Trophoblast cell (in vitro differentiated cells and primary cell): ENCODE measurements at regions not wholly inside any gene's neighbourhood (a gene's known extent, or its start where the extent isn't known, plus 50 kb on each side); places are given as distances from the start of the nearest gene placed in this dataset.

ENCODE experiments used
- DNase-seq, 2 donors: peaks; one replicate each; pipeline ENCODE4 v3.0.0-alpha.2; 2016
- H2AFZ ChIP-seq: 2 replicates; pipeline ENCODE4 v1.6.1; 2013; ENCODE audit warnings: low read length, moderate library complexity, mild to moderate bottlenecking; ENCODE audit not compliant: insufficient read depth, poor library complexity
- H2AK5ac ChIP-seq: 2 replicates; pipeline ENCODE4 v1.6.1; 2013; ENCODE audit warnings: mild to moderate bottlenecking, low read length
- H2BK120ac ChIP-seq: 2 replicates; pipeline ENCODE4 v1.6.1; 2013; ENCODE audit warnings: low read length, mild to moderate bottlenecking, moderate library complexity; ENCODE audit not compliant: insufficient read depth, poor library complexity
- H2BK12ac ChIP-seq: 2 replicates; pipeline ENCODE4 v1.6.1; 2013; ENCODE audit warnings: mild to moderate bottlenecking, low read length, moderate library complexity
- H2BK5ac ChIP-seq: 2 replicates; pipeline ENCODE4 v1.6.1; 2013; ENCODE audit warnings: low read length, low read depth, moderate library complexity, mild to moderate bottlenecking; ENCODE audit not compliant: poor library complexity
- H3K14ac ChIP-seq: 2 replicates; pipeline ENCODE4 v1.6.1; 2013; ENCODE audit warnings: mild to moderate bottlenecking, low read length
- H3K18ac ChIP-seq: 2 replicates; pipeline ENCODE4 v1.6.1; 2013; ENCODE audit warnings: mild to moderate bottlenecking, low read length
- H3K23ac ChIP-seq: 2 replicates; pipeline ENCODE4 v1.6.1; 2013; ENCODE audit warnings: low read length
- H3K27ac ChIP-seq: 2 replicates; pipeline ENCODE4 v1.5.1; 2013; ENCODE audit warnings: low read depth, mild to moderate bottlenecking, inconsistent platforms, low read length, moderate library complexity
- H3K27me3 ChIP-seq: 2 replicates; pipeline ENCODE4 v1.6.1; 2013; ENCODE audit warnings: inconsistent platforms, mild to moderate bottlenecking, low read length, moderate library complexity; ENCODE audit not compliant: insufficient read depth
- H3K36me3 ChIP-seq, 2 experiments: 1 replicate in 1 of 2; 2 replicates in 1 of 2; pipeline ENCODE4 v1.6.1; 2013; ENCODE audit warnings: low read length in 2 of 2, mild to moderate bottlenecking in 2 of 2, moderate library complexity in 1 of 2; ENCODE audit not compliant: insufficient read depth in 2 of 2, control insufficient read depth in 1 of 2
- H3K4ac ChIP-seq: 2 replicates; pipeline ENCODE4 v1.6.1; 2013; ENCODE audit warnings: low read depth, mild to moderate bottlenecking, low read length, moderate library complexity
- H3K4me1 ChIP-seq, 2 experiments: 1 replicate in 1 of 2; 2 replicates in 1 of 2; pipeline ENCODE4 v1.6.1; 2013; ENCODE audit warnings: low read length in 2 of 2, mild to moderate bottlenecking in 2 of 2, moderate library complexity in 1 of 2; ENCODE audit not compliant: insufficient read depth in 2 of 2, control insufficient read depth in 1 of 2
- H3K4me2 ChIP-seq: 2 replicates; pipeline ENCODE4 v1.6.1; 2013; ENCODE audit warnings: inconsistent platforms, mild to moderate bottlenecking, low read length, moderate library complexity
- H3K4me3 ChIP-seq: 2 replicates; pipeline ENCODE4 v1.5.1; 2013; ENCODE audit warnings: mild to moderate bottlenecking, low read depth, low read length, inconsistent platforms
- H3K79me1 ChIP-seq: one replicate; pipeline ENCODE4 v1.6.1; 2013; ENCODE audit warnings: low read length
- H3K79me2 ChIP-seq: 2 replicates; pipeline ENCODE4 v1.6.1; 2013; ENCODE audit warnings: low read length, mild to moderate bottlenecking; ENCODE audit not compliant: control insufficient read depth, insufficient read depth, poor library complexity
- H3K9ac ChIP-seq: 2 replicates; pipeline ENCODE4 v1.6.1; 2013; ENCODE audit warnings: mild to moderate bottlenecking, low read length
- H3K9me3 ChIP-seq: 2 replicates; pipeline ENCODE4 v1.6.1; 2013; ENCODE audit warnings: low read depth, mild to moderate bottlenecking, control low read depth, inconsistent platforms, low read length; ENCODE audit not compliant: insufficient read depth
- H4K12ac ChIP-seq: 2 replicates; pipeline ENCODE4 v1.6.1; 2013; ENCODE audit warnings: low read depth, mild to moderate bottlenecking, low read length, moderate library complexity
- H4K8ac ChIP-seq: 2 replicates; pipeline ENCODE4 v1.6.1; 2013; ENCODE audit warnings: low read depth, mild to moderate bottlenecking, low read length, moderate library complexity
- H4K91ac ChIP-seq: one replicate; pipeline ENCODE4 v1.6.1; 2013; ENCODE audit warnings: low read depth, mild to moderate bottlenecking, low read length, moderate library complexity
- WGBS: extraction: QIAGEN DNeasy Blood & Tissue Kit; methylation state at CpG from one replicate; pipeline ENCODE4 v1.1.7; 2013; ENCODE audit warnings: missing lambda C conversion rate; ENCODE audit not compliant: insufficient read length, insufficient coverage; ENCODE audit errors: extremely low coverage; 5-methylcytosine and 5-hydroxymethylcytosine counted together

DNA sequence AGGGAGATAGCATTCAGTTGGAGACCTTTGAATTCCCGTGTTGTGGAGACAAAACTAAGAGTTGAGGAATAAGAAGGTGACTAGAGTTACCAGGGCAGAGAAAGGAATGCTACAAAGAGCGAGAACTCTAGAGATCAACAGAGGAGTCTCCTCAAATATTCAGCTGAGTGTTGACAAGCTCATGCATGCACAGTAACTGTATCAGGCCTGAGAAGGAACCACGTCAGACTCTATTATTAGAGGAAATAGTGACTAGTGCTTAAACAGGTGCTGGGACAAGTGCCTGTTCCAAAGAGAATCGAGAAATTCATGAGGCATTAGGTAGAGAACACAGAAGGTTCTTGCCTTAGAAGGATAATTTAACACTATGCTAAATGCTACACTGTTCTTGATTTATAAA is 333.8 kb upstream of the CHORDC1 start:
- Histone ChIP-seq H3K23ac (no peak overlapping the region), H2AK5ac (no peak overlapping the region), H3K79me2 (no peaks in the 10 kb centered on the region), H3K79me1 (no peaks in the 10 kb centered on the region), H3K4me1 (no peaks in the 10 kb centered on the region), H3K27me3 (no peaks in the 10 kb centered on the region), H3K9me3 (no peaks in the 10 kb centered on the region), H2AFZ (no peak overlapping the region), H3K27ac (no peak overlapping the region), H3K14ac (no peak overlapping the region), H3K9ac (no peak overlapping the region), H4K91ac (no peak overlapping the region), H3K36me3 (no peaks in the 10 kb centered on the region), H4K12ac (no peak overlapping the region), H3K4me2 (no peak overlapping the region), H4K8ac (no peak overlapping the region), H3K18ac (no peak overlapping the region), H2BK12ac (no peak overlapping the region), H2BK120ac (no peak overlapping the region), H3K4ac (no peak overlapping the region), H2BK5ac (no peak overlapping the region), H3K4me3 (no peak overlapping the region)
- no CpG with 5 or more reads among the region's 4 CpGs for WGBS
- DNase-seq: no peak

- H3K27me3 ChIP-seq: no peaks in the 10 kb centered on the region
- H3K4me2 ChIP-seq: no peak overlapping the region
- no peak overlapping the region for H3K4me3 ChIP-seq
- no peak overlapping the region for H4K12ac ChIP-seq
- H3K14ac ChIP-seq: no peak overlapping the region
- H2BK12ac ChIP-seq: no peak overlapping the region
- H3K79me1 ChIP-seq: no peaks in the 10 kb centered on the region
- no peak overlapping the region for H2AFZ ChIP-seq
- no peak overlapping the region for H3K18ac ChIP-seq
- no peak overlapping the region for H4K91ac ChIP-seq
- no peaks in the 10 kb centered on the region for H3K79me2 ChIP-seq
- H2BK5ac ChIP-seq: no peak overlapping the region
- no peaks in the 10 kb centered on the region for H3K4me1 ChIP-seq
- no peak overlapping the region for H3K23ac ChIP-seq
- no peak overlapping the region for H4K8ac ChIP-seq
- no CpG with 5 or more reads among the region's 1 CpG for WGBS
- H2BK120ac ChIP-seq: no peak overlapping the region
- H3K9ac ChIP-seq: no peak overlapping the region
- DNase-seq: no peak
- no peak overlapping the region for H2AK5ac ChIP-seq
- H3K4ac ChIP-seq: no peak overlapping the region
- H3K9me3 ChIP-seq: no peaks in the 10 kb centered on the region
- H3K27ac ChIP-seq: no peak overlapping the region
- no peaks in the 10 kb centered on the region for H3K36me3 ChIP-seq
Measured at GRCh38 chr11:90556026-90556425, 333.2 kb upstream of the CHORDC1 start.

DNA sequence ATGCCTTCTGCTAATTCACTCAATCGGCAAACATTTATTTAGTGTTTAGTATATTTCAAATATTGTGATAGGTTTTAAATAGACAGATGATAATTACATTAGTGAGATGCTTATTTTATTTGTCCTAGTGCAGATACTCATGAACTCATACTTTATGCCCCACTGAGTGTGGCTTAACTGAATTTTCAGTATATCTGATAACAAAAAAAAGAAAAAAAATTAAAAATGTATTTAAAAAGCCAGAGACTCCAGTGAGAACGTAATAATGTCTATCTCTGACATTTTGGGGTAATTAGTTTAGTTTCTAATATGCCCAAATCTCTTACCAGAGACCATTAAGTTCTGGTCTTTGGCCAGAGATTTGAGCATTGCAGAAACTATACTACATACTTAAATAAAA is 332.6 kb upstream of the CHORDC1 start:
- Histone ChIP-seq H2BK12ac (no peak overlapping the region), H3K9ac (no peak overlapping the region), H3K18ac (no peak overlapping the region), H2BK5ac (no peak overlapping the region), H3K4ac (no peak overlapping the region), H3K36me3 (no peaks in the 10 kb centered on the region), H3K14ac (no peak overlapping the region), H3K79me1 (no peaks in the 10 kb centered on the region), H2BK120ac (no peak overlapping the region), H2AFZ (no peak overlapping the region), H3K27ac (no peak overlapping the region), H3K4me1 (no peaks in the 10 kb centered on the region), H3K9me3 (no peaks in the 10 kb centered on the region), H3K4me2 (no peak overlapping the region), H4K8ac (no peak overlapping the region), H3K23ac (no peak overlapping the region), H3K4me3 (no peak overlapping the region), H4K12ac (no peak overlapping the region), H2AK5ac (no peak overlapping the region), H3K27me3 (no peaks in the 10 kb centered on the region), H3K79me2 (no peaks in the 10 kb centered on the region), H4K91ac (no peak overlapping the region)
- DNase-seq: no peak
- WGBS: no CpG with 5 or more reads among the region's 2 CpGs

GRCh38 chr11:90542092-90542491 is 319.2 kb upstream of the CHORDC1 start:
- Histone ChIP-seq H3K36me3 (no peaks in the 10 kb centered on the region), H3K9ac (no peak overlapping the region), H3K14ac (no peak overlapping the region), H4K91ac (no peak overlapping the region), H3K79me1 (no peaks in the 10 kb centered on the region), H3K79me2 (no peaks in the 10 kb centered on the region), H3K23ac (no peak overlapping the region), H3K27ac (no peak overlapping the region), H3K4ac (no peak overlapping the region), H2BK5ac (no peak overlapping the region), H4K8ac (no peak overlapping the region), H2AK5ac (no peak overlapping the region), H3K27me3 (no peaks in the 10 kb centered on the region), H3K9me3 (no peaks in the 10 kb centered on the region), H3K18ac (no peak overlapping the region), H3K4me2 (no peak overlapping the region), H4K12ac (no peak overlapping the region), H2BK12ac (no peak overlapping the region), H2AFZ (no peak overlapping the region), H3K4me1 (no peaks in the 10 kb centered on the region), H2BK120ac (no peak overlapping the region), H3K4me3 (no peak overlapping the region)
- DNase-seq: no peak

GRCh38 chr11:90536301-90536700 is 313.5 kb upstream of the CHORDC1 start:
- Histone ChIP-seq H3K9ac (no peak overlapping the region), H4K8ac (no peak overlapping the region), H3K14ac (no peak overlapping the region), H2BK5ac (no peak overlapping the region), H3K36me3 (no peaks in the 10 kb centered on the region), H3K4ac (no peak overlapping the region), H3K4me1 (no peaks in the 10 kb centered on the region), H3K4me3 (no peak overlapping the region), H4K12ac (no peak overlapping the region), H3K18ac (no peak overlapping the region), H3K23ac (no peak overlapping the region), H2BK120ac (no peak overlapping the region), H3K4me2 (no peak overlapping the region), H3K27ac (no peak overlapping the region), H2AK5ac (no peak overlapping the region), H3K79me2 (no peaks in the 10 kb centered on the region), H3K27me3 (no peaks in the 10 kb centered on the region), H3K79me1 (no peaks in the 10 kb centered on the region), H2BK12ac (no peak overlapping the region), H2AFZ (no peak overlapping the region), H3K9me3 (no peaks in the 10 kb centered on the region), H4K91ac (no peak overlapping the region)
- WGBS: no CpG with 5 or more reads among the region's 3 CpGs
- DNase-seq: no peak
